ENCODE measurements at regions not wholly inside any gene's neighbourhood (a gene's known extent, or its start where the extent isn't known, plus 50 kb on each side); places are given as distances from the start of the nearest gene placed in this dataset.
"Not testable (repeated sequence)": the region's sequence is repeated elsewhere in the genome, so short reads cannot be mapped to it uniquely, and the experiment has no call there.

DNA sequence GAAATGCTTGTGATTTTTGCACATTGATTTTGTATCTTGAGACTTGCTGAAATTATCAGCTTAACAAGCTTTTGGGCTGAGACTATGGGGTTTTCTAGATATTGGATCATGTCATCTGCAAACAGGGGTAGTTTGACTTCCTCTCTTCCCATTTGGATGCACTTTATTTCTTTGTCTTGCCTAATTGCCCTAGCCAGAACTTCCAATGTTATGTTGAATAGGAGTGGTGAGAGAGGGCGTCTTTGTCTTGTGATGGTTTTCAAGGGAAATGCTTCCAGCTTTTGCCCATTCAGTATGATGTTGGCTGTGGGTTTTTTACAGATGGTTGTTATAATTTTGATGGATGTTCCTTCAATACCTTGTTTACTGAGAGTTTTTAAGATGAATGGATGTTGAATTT is 600.7 kb upstream of the CTNND2 start:
- TF ChIP-seq ZNF274 (IDR thresholded peaks at IDR 0.05; ENCODE audit: low read depth, low read length); YY1 (IDR thresholded peaks at IDR 0.05; ENCODE audit: insufficient read depth, insufficient read length); SUZ12 (IDR thresholded peaks at IDR 0.05; ENCODE audit: extremely low read depth, insufficient read depth, insufficient read length): not testable (repeated sequence)

Data from NT2/D1 (cell line).